ENCODE measurements at regions not wholly inside any gene's neighbourhood (a gene's known extent, or its start where the extent isn't known, plus 50 kb on each side); places are given as distances from the start of the nearest gene placed in this dataset.

GRCh38 chr7:13308423-13308822 lies 621.0 kb downstream of the ARL4A start:
- TF ChIP-seq POLR2AphosphoS5 (IDR thresholded peaks at IDR 0.05; ENCODE audit: low read depth, low read length) (no peak), TAF1 (IDR thresholded peaks at IDR 0.05; ENCODE audit: borderline replicate concordance, low read depth, low read length) (no peak)

All from GM12892 (cell line).